Activated CD4-positive, alpha-beta T cell treated with anti-CD3 and anti-CD28 coated beads for 36 hours (primary cell): ENCODE measurements at regions not wholly inside any gene's neighbourhood (a gene's known extent, or its start where the extent isn't known, plus 50 kb on each side); places are given as distances from the start of the nearest gene placed in this dataset.
A peak's percentile ranks its signal among the peaks of the same experiment; 100 is the strongest.
"Not testable (repeated sequence)": the region's sequence is repeated elsewhere in the genome, so short reads cannot be mapped to it uniquely, and the experiment has no call there.

ENCODE experiments used
- ATAC-seq: fragments of 200-7000 bp; cut with Tn5 transposase; one replicate; pipeline ENCODE4 v1.10.0; 2021; ENCODE audit warnings: mild to moderate bottlenecking, moderate library complexity
- CTCF ChIA-PET: fragments of 350-600 bp; sonication (Branson Sonifier 250); formaldehyde crosslinking; loops from one replicate; lab custom pipeline; 2021; ENCODE audit warnings: antibody characterized with exemption; lab: Charles Lee
- POLR2A ChIA-PET: fragments of 350-600 bp; sonication (Branson Sonifier 250); formaldehyde crosslinking; loops from one replicate; lab custom pipeline; 2021; ENCODE audit warnings: antibody characterized with exemption, inconsistent platforms; lab: Charles Lee
- DNase-seq: peaks from one replicate; pipeline ENCODE4 v3.0.0-alpha.2; 2020
- H3K27ac Mint-ChIP-seq: one replicate; pipeline ENCODE4 v1.8.0; 2021; ENCODE audit warnings: mixed read lengths
- H3K27me3 Mint-ChIP-seq: one replicate; pipeline ENCODE4 v1.8.0; 2021; ENCODE audit warnings: mixed read lengths
- H3K36me3 Mint-ChIP-seq: one replicate; pipeline ENCODE4 v1.8.0; 2021; ENCODE audit warnings: low read depth, mixed read lengths
- H3K4me1 Mint-ChIP-seq: one replicate; pipeline ENCODE4 v1.8.0; 2021; ENCODE audit warnings: mixed read lengths
- H3K4me3 Mint-ChIP-seq: one replicate; pipeline ENCODE4 v1.8.0; 2021; ENCODE audit warnings: mild to moderate bottlenecking, moderate library complexity, mixed read lengths
- H3K9me3 Mint-ChIP-seq: one replicate; pipeline ENCODE4 v1.8.0; 2021; ENCODE audit warnings: low read depth, mixed read lengths
- intact Hi-C, 2 experiments: fragments of 100-400 bp; cut with DNase I in 1 of 2; cut with micrococcal nuclease in 1 of 2; formaldehyde crosslinking; loops; one replicate each; pipeline versions ENCODE4 v1.14.2 to v1.15.1; 2022 to 2024; cut with DNase I, micrococcal nuclease

- H3K4me1 Mint-ChIP-seq, DNase-seq, H3K27ac Mint-ChIP-seq, H3K27me3 Mint-ChIP-seq, H3K9me3 Mint-ChIP-seq, POLR2A ChIA-PET, H3K36me3 Mint-ChIP-seq, H3K4me3 Mint-ChIP-seq, ATAC-seq, CTCF ChIA-PET, intact Hi-C loops: not testable (repeated sequence)
Observed at GRCh38 chr1:234792221-234792864, 182.4 kb upstream of the IRF2BP2 start.

- H3K4me3 Mint-ChIP-seq, CTCF ChIA-PET, H3K9me3 Mint-ChIP-seq, H3K36me3 Mint-ChIP-seq, POLR2A ChIA-PET, H3K27ac Mint-ChIP-seq, DNase-seq, H3K4me1 Mint-ChIP-seq, H3K27me3 Mint-ChIP-seq, intact Hi-C loops, ATAC-seq: not testable (repeated sequence)
Observed at GRCh38 chr1:234791615-234792014, 181.6 kb upstream of the IRF2BP2 start.

- H3K36me3 Mint-ChIP-seq, POLR2A ChIA-PET, intact Hi-C loops, H3K9me3 Mint-ChIP-seq, H3K4me1 Mint-ChIP-seq, CTCF ChIA-PET, DNase-seq, H3K27me3 Mint-ChIP-seq, H3K4me3 Mint-ChIP-seq, H3K27ac Mint-ChIP-seq: not testable (repeated sequence)
- peak; percentile 9 for ATAC-seq
Observed at GRCh38 chr1:234790333-234790732, 180.4 kb upstream of the IRF2BP2 start.

GRCh38 chr1:234787011-234787584 lies 177.1 kb upstream of the IRF2BP2 start:
- H3K36me3 Mint-ChIP-seq, CTCF ChIA-PET, DNase-seq, intact Hi-C loops, POLR2A ChIA-PET, H3K9me3 Mint-ChIP-seq, H3K27ac Mint-ChIP-seq, ATAC-seq, H3K27me3 Mint-ChIP-seq, H3K4me3 Mint-ChIP-seq, H3K4me1 Mint-ChIP-seq: not testable (repeated sequence)

GRCh38 chr1:234785922-234786321 lies 175.9 kb upstream of the IRF2BP2 start:
- POLR2A ChIA-PET, CTCF ChIA-PET, H3K27me3 Mint-ChIP-seq, DNase-seq, ATAC-seq, H3K27ac Mint-ChIP-seq, H3K4me1 Mint-ChIP-seq, H3K4me3 Mint-ChIP-seq, intact Hi-C loops, H3K36me3 Mint-ChIP-seq, H3K9me3 Mint-ChIP-seq: not testable (repeated sequence)

GRCh38 chr1:234785471-234785919 lies 175.5 kb upstream of the IRF2BP2 start:
- H3K9me3 Mint-ChIP-seq, H3K36me3 Mint-ChIP-seq, intact Hi-C loops, H3K4me3 Mint-ChIP-seq, DNase-seq, H3K27ac Mint-ChIP-seq, ATAC-seq, H3K4me1 Mint-ChIP-seq, POLR2A ChIA-PET, H3K27me3 Mint-ChIP-seq, CTCF ChIA-PET: not testable (repeated sequence)

GRCh38 chr1:234784108-234784507 lies 174.1 kb upstream of the IRF2BP2 start:
- intact Hi-C loops, H3K27ac Mint-ChIP-seq, H3K4me1 Mint-ChIP-seq, DNase-seq, H3K4me3 Mint-ChIP-seq, H3K27me3 Mint-ChIP-seq, ATAC-seq, H3K36me3 Mint-ChIP-seq, CTCF ChIA-PET, H3K9me3 Mint-ChIP-seq, POLR2A ChIA-PET: not testable (repeated sequence)

GRCh38 chr1:234782791-234783190 lies 172.8 kb upstream of the IRF2BP2 start:
- ChIA-PET CTCF (no interaction called here), POLR2A (interaction anchor here (0.9 kb wide), 1 partner anchor 182 kb away, joined by 3 read pairs; no protein-coding TSS in a partner anchor)
- intact Hi-C loops, result no loop called here

GRCh38 chr1:234782105-234782751 lies 172.2 kb upstream of the IRF2BP2 start:
- no peak for DNase-seq
- ATAC-seq, result no peak
- Mint-ChIP-seq H3K4me1 (no peaks in the 10 kb centered on the region), H3K36me3 (no peaks in the 10 kb centered on the region), H3K4me3 (no peak overlapping the region), H3K27ac (no peak overlapping the region), H3K27me3 (no peaks in the 10 kb centered on the region), H3K9me3 (no peaks in the 10 kb centered on the region)
- ChIA-PET CTCF (no interaction called here), POLR2A (interaction anchor here (0.9 kb wide), 1 partner anchor 182 kb away, joined by 3 read pairs; no protein-coding TSS in a partner anchor)
- intact Hi-C loops, result no loop called here

More at GRCh38 chr1:234782791-234783190, 172.8 kb upstream of the IRF2BP2 start:
- Mint-ChIP-seq H3K4me3 (no peak overlapping the region), H3K27me3 (no peaks in the 10 kb centered on the region), H3K9me3 (no peaks in the 10 kb centered on the region), H3K27ac (no peak overlapping the region), H3K4me1 (no peaks in the 10 kb centered on the region), H3K36me3 (no peaks in the 10 kb centered on the region)
- DNase-seq, result no peak
- no peak for ATAC-seq

GRCh38 chr1:234781241-234782065 lies 171.5 kb upstream of the IRF2BP2 start:
- ATAC-seq (peak; percentile 92), DNase-seq (peak; percentile 73)
- POLR2A ChIA-PET, result interaction anchor here (0.6 kb wide), 1 partner anchor 234 kb away, joined by 6 read pairs; no protein-coding TSS in a partner anchor
- Mint-ChIP-seq H3K4me3 (no peak overlapping the region), H3K27ac (no peak overlapping the region), H3K9me3 (no peaks in the 10 kb centered on the region), H3K4me1 (no peaks in the 10 kb centered on the region), H3K36me3 (no peaks in the 10 kb centered on the region), H3K27me3 (no peaks in the 10 kb centered on the region)
- intact Hi-C loops, result no loop called here
- CTCF ChIA-PET, result interaction anchor here (1.0 kb wide), 1 partner anchor 10 kb away, joined by 6 read pairs; no protein-coding TSS in a partner anchor

GRCh38 chr1:234780531-234781162 lies 170.7 kb upstream of the IRF2BP2 start:
- Mint-ChIP-seq H3K27ac (no peak overlapping the region), H3K4me3 (no peak overlapping the region), H3K27me3 (no peaks in the 10 kb centered on the region), H3K4me1 (no peaks in the 10 kb centered on the region), H3K9me3 (no peaks in the 10 kb centered on the region), H3K36me3 (no peaks in the 10 kb centered on the region)
- no peak for ATAC-seq
- intact Hi-C loops, result no loop called here
- POLR2A ChIA-PET, result no interaction called here
- no peak for DNase-seq
- CTCF ChIA-PET, result interaction anchor here (0.6 to 1.0 kb wide), 4 partner anchors 9 to 95 kb away, joined by 3 to 6 read pairs (median 4); no protein-coding TSS in a partner anchor
